Left colon (tissue), 2 donors: ENCODE measurements at regions not wholly inside any gene's neighbourhood (a gene's known extent, or its start where the extent isn't known, plus 50 kb on each side); places are given as distances from the start of the nearest gene placed in this dataset.

Experiments
- ATAC-seq: fragments of 200-7000 bp; cut with Tn5 transposase; one replicate; pipeline ENCODE4 v1.9.1; 2020; ENCODE audit warnings: mild to moderate bottlenecking, moderate library complexity
- DNase-seq, 2 donors: peaks; one replicate each; pipeline ENCODE4 v3.0.0-alpha.2; 2020
- intact Hi-C, 2 donors: fragments of 100-400 bp; cut with DNase I in 1 of 2; cut with micrococcal nuclease in 1 of 2; formaldehyde crosslinking; loops; one replicate each; pipeline versions ENCODE4 v1.11.2 to v1.14.0; 2022; cut with DNase I, micrococcal nuclease
- donor health status: DM: no; HTN: no; CAD: no.
- donor health status: DM: yes; HTN: yes; CAD: no.

- DNase-seq = no peak
- intact Hi-C loops = no loop called here
- ATAC-seq = no peak
Measured at GRCh38 chr1:9179463-9180110, 50.7 kb upstream of the GPR157 start.

GRCh38 chr1:9180111-9180819 lies 51.4 kb upstream of the GPR157 start:
- intact Hi-C loops = no loop called here
- no peak for DNase-seq
- ATAC-seq = peak; percentile 18

GRCh38 chr1:9181176-9181906 lies 52.4 kb upstream of the GPR157 start:
- ATAC-seq = peak; percentile 70
- intact Hi-C loops = no loop called here
- DNase-seq = peak; percentile 53 to 82

GRCh38 chr1:9181990-9182783 lies 52.4 kb upstream of the H6PD start:
- DNase-seq (peak; percentile 55 to 66), ATAC-seq (peak; percentile 80)
- intact Hi-C loops = no loop called here

GRCh38 chr1:9182784-9183257 lies 51.8 kb upstream of the H6PD start:
- DNase-seq = peak in 1 of 2 donors; percentile 31

GRCh38 chr1:9183441-9183840 lies 51.1 kb upstream of the H6PD start:
- no peak for DNase-seq
- ATAC-seq = no peak
- intact Hi-C loops = no loop called here

More at GRCh38 chr1:9182784-9183257, 51.8 kb upstream of the H6PD start:
- intact Hi-C loops = no loop called here
- peak; percentile 16 for ATAC-seq

GRCh38 chr1:9183898-9184297 lies 50.7 kb upstream of the H6PD start:
- DNase-seq (no peak), ATAC-seq (no peak)
- intact Hi-C loops = no loop called here

- no peak for ATAC-seq
Measured at GRCh38 chr1:9184749-9185148, 49.8 kb upstream of the H6PD start.

More at GRCh38 chr1:9184749-9185148, 49.8 kb upstream of the H6PD start:
- DNase-seq = no peak
- intact Hi-C loops = no loop called here
